CD14-positive monocyte (primary cell): ENCODE measurements at regions not wholly inside any gene's neighbourhood (a gene's known extent, or its start where the extent isn't known, plus 50 kb on each side); places are given as distances from the start of the nearest gene placed in this dataset.

Source experiments
- DNase-seq, 3 donors: peaks; one replicate each; pipeline ENCODE4 v3.0.0-alpha.2; 2011 to 2022
- H2AFZ ChIP-seq: 2 replicates; pipeline ENCODE4 v1.6.0; 2012; ENCODE audit warnings: mild to moderate bottlenecking, low read depth, low read length, inconsistent platforms; ENCODE audit not compliant: insufficient read depth, poor library complexity, severe bottlenecking
- H3K27ac ChIP-seq, 2 donors: 1 replicate in 1 of 2; 2 replicates in 1 of 2; pipeline ENCODE4 v1.5.1; 2012 to 2013; ENCODE audit warnings: low read length in 2 of 2, control low read depth in 1 of 2, inconsistent platforms in 1 of 2, low read depth in 1 of 2, mild to moderate bottlenecking in 1 of 2
- H3K27me3 ChIP-seq, 2 donors: one replicate each; pipeline versions ENCODE4 v1.6.0 to v1.6.1; 2011 to 2013; ENCODE audit warnings: low read length in 2 of 2; ENCODE audit not compliant: control insufficient read depth in 2 of 2, insufficient read depth in 2 of 2
- H3K36me3 ChIP-seq, 2 donors: replicated peaks in 1 of 2; 1 replicate in 1 of 2; 2 replicates in 1 of 2; pipeline versions ENCODE4 v1.5.1 to v1.6.1; 2012 to 2013; ENCODE audit warnings: low read length in 2 of 2, control low read depth in 1 of 2, inconsistent platforms in 1 of 2, mild to moderate bottlenecking in 1 of 2; ENCODE audit not compliant: insufficient read depth in 2 of 2, control insufficient read depth in 1 of 2
- H3K4me1 ChIP-seq, 2 donors: 1 replicate in 1 of 2; 2 replicates in 1 of 2; pipeline versions ENCODE4 v1.5.1 to v1.6.1; 2012 to 2013; ENCODE audit warnings: low read length in 2 of 2, control low read depth in 1 of 2, inconsistent platforms in 1 of 2, mild to moderate bottlenecking in 1 of 2, moderate library complexity in 1 of 2; ENCODE audit not compliant: insufficient read depth in 2 of 2, control insufficient read depth in 1 of 2
- H3K4me2 ChIP-seq: replicated peaks from 2 replicates; pipeline ENCODE3; 2012; ENCODE audit warnings: low read length, moderate library complexity, mild to moderate bottlenecking; ENCODE audit not compliant: poor library complexity, severe bottlenecking; ENCODE audit errors: extremely low read depth
- H3K4me3 ChIP-seq, 3 experiments: fragments of 200-600 bp in 1 of 3; sonication (generic) in 1 of 3; replicated peaks in 1 of 3; 1 replicate in 2 of 3; 2 replicates in 1 of 3; pipeline ENCODE4 v1.5.1; 2011 to 2013; ENCODE audit warnings: low read length in 3 of 3, mild to moderate bottlenecking in 3 of 3, control low read depth in 2 of 3, low read depth in 2 of 3, inconsistent platforms in 1 of 3, moderate library complexity in 1 of 3
- H3K79me2 ChIP-seq: 2 replicates; pipeline ENCODE4 v1.6.0; 2012; ENCODE audit warnings: mild to moderate bottlenecking, control low read depth, inconsistent platforms, low read length, moderate library complexity; ENCODE audit not compliant: insufficient read depth
- H3K9ac ChIP-seq: 2 replicates; pipeline ENCODE4 v1.6.0; 2017; ENCODE audit warnings: low read length, mild to moderate bottlenecking; ENCODE audit not compliant: insufficient read depth, poor library complexity, severe bottlenecking
- H3K9me3 ChIP-seq, 2 donors: replicated peaks in 1 of 2; 1 replicate in 1 of 2; 2 replicates in 1 of 2; pipeline versions ENCODE4 v1.5.1 to v1.6.1; 2012 to 2013; ENCODE audit warnings: low read length in 2 of 2, control low read depth in 1 of 2; ENCODE audit not compliant: control insufficient read depth in 1 of 2, insufficient read depth in 1 of 2
- H4K20me1 ChIP-seq: 2 replicates; pipeline ENCODE4 v1.6.0; 2012; ENCODE audit warnings: mild to moderate bottlenecking, low read length, control low read depth, moderate library complexity; ENCODE audit not compliant: insufficient read depth
- H3K27ac Mint-ChIP-seq, 7 donors: one replicate each; pipeline ENCODE4 v1.8.0; 2020; ENCODE audit warnings: mild to moderate bottlenecking in 7 of 7, mixed read lengths in 7 of 7, moderate library complexity in 6 of 7, inconsistent platforms in 2 of 7
- H3K27me3 Mint-ChIP-seq, 3 donors: one replicate each; pipeline ENCODE4 v1.8.0; 2021 to 2022; ENCODE audit warnings: low read depth in 3 of 3, mild to moderate bottlenecking in 3 of 3, mixed read lengths in 3 of 3, moderate library complexity in 3 of 3, inconsistent platforms in 1 of 3
- H3K36me3 Mint-ChIP-seq, 2 donors: one replicate each; pipeline ENCODE4 v1.8.0; 2020; ENCODE audit warnings: mixed read lengths in 2 of 2, inconsistent platforms in 1 of 2, mild to moderate bottlenecking in 1 of 2
- H3K4me1 Mint-ChIP-seq: one replicate; pipeline ENCODE4 v1.8.0; 2020; ENCODE audit warnings: mild to moderate bottlenecking, mixed read lengths
- H3K4me3 Mint-ChIP-seq, 2 donors: one replicate each; pipeline ENCODE4 v1.8.0; 2020; ENCODE audit warnings: mild to moderate bottlenecking in 2 of 2, mixed read lengths in 2 of 2, moderate library complexity in 1 of 2
- H3K9me3 Mint-ChIP-seq, 7 donors: one replicate each; pipeline ENCODE4 v1.8.0; 2020 to 2022; ENCODE audit warnings: mixed read lengths in 7 of 7, mild to moderate bottlenecking in 6 of 7, moderate library complexity in 6 of 7, inconsistent platforms in 2 of 7
- WGBS: methylation state at CpG from one replicate; pipeline ENCODE4 v1.1.5; 2013; ENCODE audit warnings: missing lambda C conversion rate; ENCODE audit not compliant: insufficient coverage; 5-methylcytosine and 5-hydroxymethylcytosine counted together
- intact Hi-C, 2 donors: fragments of 100-400 bp; cut with micrococcal nuclease; formaldehyde crosslinking; loops; one replicate each; pipeline versions ENCODE4 v1.15.0 to v1.15.1; 2023
- TF ChIP-seq, protein P1 (sequence below): fragments of 200-600 bp; IDR thresholded peaks from one replicate; pipeline ENCODE4 v1.8.0; 2022; ENCODE audit warnings: antibody characterized with exemption, mild to moderate bottlenecking

DNA sequence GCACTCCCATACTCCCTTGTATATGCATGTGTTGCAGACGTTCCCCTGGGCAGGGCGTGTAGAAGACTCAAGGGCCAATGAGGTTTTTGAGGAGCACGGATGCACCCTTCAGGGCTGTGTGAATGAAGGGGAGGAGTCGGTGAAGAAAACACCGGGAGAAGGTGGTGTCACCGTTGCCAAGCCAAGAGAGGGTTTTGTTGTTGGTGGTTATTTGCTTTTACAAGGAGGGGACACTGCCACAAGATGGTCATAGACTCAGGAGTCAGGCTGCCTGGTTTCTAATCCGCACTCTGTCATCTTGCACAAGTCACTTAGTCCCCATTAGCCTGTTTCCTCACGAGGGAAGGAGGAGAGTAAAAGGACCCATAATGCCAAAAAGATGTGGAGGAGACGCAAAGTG, 124.0 kb downstream of the PXDC1 start:
- TF ChIP-seq, protein P1, sequence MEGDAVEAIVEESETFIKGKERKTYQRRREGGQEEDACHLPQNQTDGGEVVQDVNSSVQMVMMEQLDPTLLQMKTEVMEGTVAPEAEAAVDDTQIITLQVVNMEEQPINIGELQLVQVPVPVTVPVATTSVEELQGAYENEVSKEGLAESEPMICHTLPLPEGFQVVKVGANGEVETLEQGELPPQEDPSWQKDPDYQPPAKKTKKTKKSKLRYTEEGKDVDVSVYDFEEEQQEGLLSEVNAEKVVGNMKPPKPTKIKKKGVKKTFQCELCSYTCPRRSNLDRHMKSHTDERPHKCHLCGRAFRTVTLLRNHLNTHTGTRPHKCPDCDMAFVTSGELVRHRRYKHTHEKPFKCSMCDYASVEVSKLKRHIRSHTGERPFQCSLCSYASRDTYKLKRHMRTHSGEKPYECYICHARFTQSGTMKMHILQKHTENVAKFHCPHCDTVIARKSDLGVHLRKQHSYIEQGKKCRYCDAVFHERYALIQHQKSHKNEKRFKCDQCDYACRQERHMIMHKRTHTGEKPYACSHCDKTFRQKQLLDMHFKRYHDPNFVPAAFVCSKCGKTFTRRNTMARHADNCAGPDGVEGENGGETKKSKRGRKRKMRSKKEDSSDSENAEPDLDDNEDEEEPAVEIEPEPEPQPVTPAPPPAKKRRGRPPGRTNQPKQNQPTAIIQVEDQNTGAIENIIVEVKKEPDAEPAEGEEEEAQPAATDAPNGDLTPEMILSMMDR: no peak
- Histone ChIP-seq H3K79me2 (no peaks in the 10 kb centered on the region), H3K36me3 (no peaks in the 10 kb centered on the region), H3K4me3 (no peak overlapping the region), H3K9ac (no peak overlapping the region), H4K20me1 (no peaks in the 10 kb centered on the region), H3K9me3 (no peaks in the 10 kb centered on the region), H3K27me3 (peaks cover 3 to 17% of the 10 kb centered on the region in 2 donors), H2AFZ (no peak overlapping the region), H3K27ac (no peak overlapping the region), H3K4me1 (no peaks in the 10 kb centered on the region), H3K4me2 (no peak overlapping the region)
- WGBS: 86% methylated on average over 5 of the region's 9 CpGs
- Mint-ChIP-seq H3K36me3 (no peaks in the 10 kb centered on the region), H3K4me1 (peaks cover 7% of the 10 kb centered on the region), H3K9me3 (peaks cover 0 to 3% (median 0%) of the 10 kb centered on the region in 7 donors), H3K4me3 (no peak overlapping the region), H3K27ac (no peak overlapping the region), H3K27me3 (peaks cover 14 to 33% (median 31%) of the 10 kb centered on the region in 3 donors)
- no peak for DNase-seq
- intact Hi-C loops: no loop called here

DNA sequence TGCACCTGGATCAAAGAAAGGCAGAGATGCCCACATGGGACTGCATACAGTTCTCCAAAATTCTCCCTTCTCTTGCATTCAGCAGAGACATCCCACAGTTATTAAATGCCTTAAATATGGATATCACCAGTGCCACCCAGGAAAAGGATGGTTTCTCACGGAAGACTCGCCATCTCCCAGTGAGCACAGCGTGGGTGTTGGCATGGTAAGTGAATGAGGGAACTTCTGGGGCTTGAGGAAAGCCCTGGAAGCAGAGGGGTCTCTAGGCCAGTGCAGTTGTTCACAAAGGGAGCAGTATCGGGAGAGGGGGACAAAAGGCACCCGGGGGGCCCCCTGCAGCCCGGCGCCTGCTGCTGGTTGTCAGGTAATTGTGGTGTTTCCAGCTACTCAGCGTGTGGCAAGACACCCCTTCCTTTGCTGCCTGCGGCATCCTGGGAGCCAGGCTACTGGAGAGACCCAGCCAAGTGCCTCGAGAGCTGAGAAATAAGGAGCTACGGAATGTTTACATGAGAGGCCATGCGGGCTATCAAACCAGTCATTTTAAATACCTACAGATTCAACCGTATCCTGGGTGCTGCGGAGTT, 125.4 kb downstream of the PXDC1 start:
- Mint-ChIP-seq H3K4me1 (peaks cover 7% of the 10 kb centered on the region), H3K27me3 (peaks cover 14 to 33% (median 31%) of the 10 kb centered on the region in 3 donors)
- 95% methylated on average over 9 of the region's 14 CpGs for WGBS

More for the DNA sequence above, 125.4 kb downstream of the PXDC1 start:
- TF ChIP-seq, protein P1: no peak
- Histone ChIP-seq H3K4me1 (no peaks in the 10 kb centered on the region), H2AFZ (no peak overlapping the region), H3K4me2 (no peak overlapping the region), H3K9ac (no peak overlapping the region), H3K79me2 (no peaks in the 10 kb centered on the region), H3K9me3 (no peaks in the 10 kb centered on the region), H3K4me3 (no peak overlapping the region), H3K36me3 (no peaks in the 10 kb centered on the region), H3K27ac (no peak overlapping the region), H3K27me3 (peaks cover 3 to 17% of the 10 kb centered on the region in 2 donors), H4K20me1 (no peaks in the 10 kb centered on the region)
- no peak for DNase-seq
- intact Hi-C loops: no loop called here
- Mint-ChIP-seq H3K36me3 (no peaks in the 10 kb centered on the region), H3K27ac (no peak overlapping the region), H3K4me3 (no peak overlapping the region), H3K9me3 (peaks cover 0 to 3% (median 0%) of the 10 kb centered on the region in 7 donors)
